Trophoblast cell (in vitro differentiated cells and primary cell): ENCODE measurements at regions not wholly inside any gene's neighbourhood (a gene's known extent, or its start where the extent isn't known, plus 50 kb on each side); places are given as distances from the start of the nearest gene placed in this dataset.

Experiments
- DNase-seq, 2 donors: peaks; one replicate each; pipeline ENCODE4 v3.0.0-alpha.2; 2016
- H2AFZ ChIP-seq: 2 replicates; pipeline ENCODE4 v1.6.1; 2013; ENCODE audit warnings: low read length, moderate library complexity, mild to moderate bottlenecking; ENCODE audit not compliant: insufficient read depth, poor library complexity
- H2AK5ac ChIP-seq: 2 replicates; pipeline ENCODE4 v1.6.1; 2013; ENCODE audit warnings: mild to moderate bottlenecking, low read length
- H2BK120ac ChIP-seq: 2 replicates; pipeline ENCODE4 v1.6.1; 2013; ENCODE audit warnings: low read length, mild to moderate bottlenecking, moderate library complexity; ENCODE audit not compliant: insufficient read depth, poor library complexity
- H2BK12ac ChIP-seq: 2 replicates; pipeline ENCODE4 v1.6.1; 2013; ENCODE audit warnings: mild to moderate bottlenecking, low read length, moderate library complexity
- H2BK5ac ChIP-seq: 2 replicates; pipeline ENCODE4 v1.6.1; 2013; ENCODE audit warnings: low read length, low read depth, moderate library complexity, mild to moderate bottlenecking; ENCODE audit not compliant: poor library complexity
- H3K14ac ChIP-seq: 2 replicates; pipeline ENCODE4 v1.6.1; 2013; ENCODE audit warnings: mild to moderate bottlenecking, low read length
- H3K18ac ChIP-seq: 2 replicates; pipeline ENCODE4 v1.6.1; 2013; ENCODE audit warnings: mild to moderate bottlenecking, low read length
- H3K23ac ChIP-seq: 2 replicates; pipeline ENCODE4 v1.6.1; 2013; ENCODE audit warnings: low read length
- H3K27ac ChIP-seq: 2 replicates; pipeline ENCODE4 v1.5.1; 2013; ENCODE audit warnings: low read depth, mild to moderate bottlenecking, inconsistent platforms, low read length, moderate library complexity
- H3K27me3 ChIP-seq: 2 replicates; pipeline ENCODE4 v1.6.1; 2013; ENCODE audit warnings: inconsistent platforms, mild to moderate bottlenecking, low read length, moderate library complexity; ENCODE audit not compliant: insufficient read depth
- H3K36me3 ChIP-seq, 2 experiments: 1 replicate in 1 of 2; 2 replicates in 1 of 2; pipeline ENCODE4 v1.6.1; 2013; ENCODE audit warnings: low read length in 2 of 2, mild to moderate bottlenecking in 2 of 2, moderate library complexity in 1 of 2; ENCODE audit not compliant: insufficient read depth in 2 of 2, control insufficient read depth in 1 of 2
- H3K4ac ChIP-seq: 2 replicates; pipeline ENCODE4 v1.6.1; 2013; ENCODE audit warnings: low read depth, mild to moderate bottlenecking, low read length, moderate library complexity
- H3K4me1 ChIP-seq, 2 experiments: 1 replicate in 1 of 2; 2 replicates in 1 of 2; pipeline ENCODE4 v1.6.1; 2013; ENCODE audit warnings: low read length in 2 of 2, mild to moderate bottlenecking in 2 of 2, moderate library complexity in 1 of 2; ENCODE audit not compliant: insufficient read depth in 2 of 2, control insufficient read depth in 1 of 2
- H3K4me2 ChIP-seq: 2 replicates; pipeline ENCODE4 v1.6.1; 2013; ENCODE audit warnings: inconsistent platforms, mild to moderate bottlenecking, low read length, moderate library complexity
- H3K4me3 ChIP-seq: 2 replicates; pipeline ENCODE4 v1.5.1; 2013; ENCODE audit warnings: mild to moderate bottlenecking, low read depth, low read length, inconsistent platforms
- H3K79me1 ChIP-seq: one replicate; pipeline ENCODE4 v1.6.1; 2013; ENCODE audit warnings: low read length
- H3K79me2 ChIP-seq: 2 replicates; pipeline ENCODE4 v1.6.1; 2013; ENCODE audit warnings: low read length, mild to moderate bottlenecking; ENCODE audit not compliant: control insufficient read depth, insufficient read depth, poor library complexity
- H3K9ac ChIP-seq: 2 replicates; pipeline ENCODE4 v1.6.1; 2013; ENCODE audit warnings: mild to moderate bottlenecking, low read length
- H3K9me3 ChIP-seq: 2 replicates; pipeline ENCODE4 v1.6.1; 2013; ENCODE audit warnings: low read depth, mild to moderate bottlenecking, control low read depth, inconsistent platforms, low read length; ENCODE audit not compliant: insufficient read depth
- H4K12ac ChIP-seq: 2 replicates; pipeline ENCODE4 v1.6.1; 2013; ENCODE audit warnings: low read depth, mild to moderate bottlenecking, low read length, moderate library complexity
- H4K8ac ChIP-seq: 2 replicates; pipeline ENCODE4 v1.6.1; 2013; ENCODE audit warnings: low read depth, mild to moderate bottlenecking, low read length, moderate library complexity
- H4K91ac ChIP-seq: one replicate; pipeline ENCODE4 v1.6.1; 2013; ENCODE audit warnings: low read depth, mild to moderate bottlenecking, low read length, moderate library complexity
- WGBS: extraction: QIAGEN DNeasy Blood & Tissue Kit; methylation state at CpG from one replicate; pipeline ENCODE4 v1.1.7; 2013; ENCODE audit warnings: missing lambda C conversion rate; ENCODE audit not compliant: insufficient read length, insufficient coverage; ENCODE audit errors: extremely low coverage; 5-methylcytosine and 5-hydroxymethylcytosine counted together

DNA sequence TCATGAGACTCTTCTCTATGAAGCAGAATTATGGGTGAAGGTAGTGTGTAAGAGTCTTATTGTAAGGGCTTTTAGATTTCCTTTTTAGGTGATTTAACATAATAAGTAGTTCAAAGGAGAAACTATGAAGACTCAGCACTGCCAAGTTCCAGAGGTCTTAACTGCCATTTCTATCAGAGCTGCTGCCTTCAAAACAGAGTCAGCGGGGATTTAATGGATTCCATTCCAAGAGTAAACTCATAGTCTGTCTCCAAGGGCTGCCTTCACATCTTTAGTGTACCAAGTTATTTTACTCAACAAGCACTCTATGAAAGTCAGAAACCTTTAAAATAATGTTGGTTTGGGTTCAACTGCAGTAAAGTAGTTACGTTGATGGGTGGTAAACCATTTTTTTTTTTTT is 289.6 kb upstream of the HTR2A start:
- peaks cover 2% of the 10 kb centered on the region for H3K9me3 ChIP-seq
- no CpG with 5 or more reads among the region's 2 CpGs for WGBS
- no peak overlapping the region for H2AK5ac ChIP-seq
- no peak overlapping the region for H3K18ac ChIP-seq
- no peak overlapping the region for H2BK120ac ChIP-seq
- no peak overlapping the region for H3K27ac ChIP-seq
- H3K9ac ChIP-seq = no peak overlapping the region
- no peaks in the 10 kb centered on the region for H3K36me3 ChIP-seq
- H3K27me3 ChIP-seq = no peaks in the 10 kb centered on the region
- H3K4me3 ChIP-seq = no peak overlapping the region
- no peak overlapping the region for H3K23ac ChIP-seq
- no peak overlapping the region for H2BK12ac ChIP-seq
- no peak overlapping the region for H4K8ac ChIP-seq
- no peaks in the 10 kb centered on the region for H3K79me1 ChIP-seq
- H3K4ac ChIP-seq = no peak overlapping the region
- no peak overlapping the region for H2BK5ac ChIP-seq
- DNase-seq = no peak
- H2AFZ ChIP-seq = no peak overlapping the region
- H3K4me2 ChIP-seq = no peak overlapping the region
- H4K91ac ChIP-seq = no peak overlapping the region
- no peaks in the 10 kb centered on the region for H3K4me1 ChIP-seq
- H3K14ac ChIP-seq = no peak overlapping the region
- H3K79me2 ChIP-seq = no peaks in the 10 kb centered on the region
- no peak overlapping the region for H4K12ac ChIP-seq

DNA sequence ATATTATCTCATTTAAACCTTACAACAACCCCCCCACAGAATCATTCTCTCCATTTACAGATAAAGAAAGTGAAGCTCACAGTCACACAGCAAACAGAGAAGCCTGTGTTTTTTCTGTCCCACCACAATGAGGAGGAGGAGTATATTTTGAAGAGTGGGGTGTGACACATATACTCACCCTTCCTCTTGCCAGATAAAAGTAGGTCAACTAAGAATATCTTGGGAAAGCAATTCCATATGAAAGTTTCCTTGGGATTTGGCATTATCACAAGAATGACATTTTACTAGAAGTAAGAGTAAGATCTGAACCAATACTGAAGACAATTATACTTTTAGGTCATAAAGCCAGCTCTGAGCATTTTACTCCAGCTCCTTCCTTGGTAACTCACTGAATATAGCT is 287.5 kb upstream of the HTR2A start:
- Histone ChIP-seq H3K27ac (no peak overlapping the region), H3K79me2 (no peaks in the 10 kb centered on the region), H2BK12ac (no peak overlapping the region), H2AFZ (no peak overlapping the region), H3K36me3 (no peaks in the 10 kb centered on the region), H3K9me3 (no peaks in the 10 kb centered on the region), H3K4me2 (no peak overlapping the region), H2BK5ac (no peak overlapping the region), H3K18ac (no peak overlapping the region), H3K9ac (no peak overlapping the region), H3K4me1 (no peaks in the 10 kb centered on the region), H3K14ac (no peak overlapping the region), H4K91ac (no peak overlapping the region), H2AK5ac (no peak overlapping the region), H3K4ac (no peak overlapping the region), H3K79me1 (no peaks in the 10 kb centered on the region), H4K12ac (no peak overlapping the region), H3K27me3 (no peaks in the 10 kb centered on the region), H3K4me3 (no peak overlapping the region), H2BK120ac (no peak overlapping the region), H4K8ac (no peak overlapping the region), H3K23ac (no peak overlapping the region)
- DNase-seq = no peak

DNA sequence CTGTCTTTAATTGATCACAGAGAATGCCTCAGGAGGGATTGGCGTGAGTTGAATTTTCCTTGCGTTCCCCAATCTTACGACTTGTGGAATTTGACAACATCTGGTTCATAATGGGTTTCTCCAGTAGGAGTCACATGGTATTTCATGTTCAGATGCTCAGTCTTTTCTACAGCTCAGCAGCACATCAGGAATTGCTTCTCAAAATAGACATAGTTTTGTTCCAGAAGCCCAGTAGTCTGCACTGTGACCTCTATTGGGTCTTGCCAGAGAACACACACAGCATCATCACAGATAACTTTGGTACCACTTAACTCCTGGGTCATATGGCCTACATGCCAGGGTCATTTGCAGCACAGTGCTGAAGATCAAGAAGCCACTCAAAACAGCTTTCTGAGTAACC is 282.5 kb upstream of the HTR2A start:
- no peak overlapping the region for H2BK5ac ChIP-seq
- H3K4ac ChIP-seq = no peak overlapping the region
- no peak overlapping the region for H2AFZ ChIP-seq
- no peak overlapping the region for H2BK12ac ChIP-seq
- no peaks in the 10 kb centered on the region for H3K36me3 ChIP-seq
- WGBS = no CpG with 5 or more reads among the region's 3 CpGs
- H3K27me3 ChIP-seq = no peaks in the 10 kb centered on the region
- H3K9ac ChIP-seq = no peak overlapping the region
- H4K91ac ChIP-seq = no peak overlapping the region
- H3K4me1 ChIP-seq = no peaks in the 10 kb centered on the region
- H4K12ac ChIP-seq = no peak overlapping the region
- no peaks in the 10 kb centered on the region for H3K79me2 ChIP-seq
- no peaks in the 10 kb centered on the region for H3K79me1 ChIP-seq
- H3K14ac ChIP-seq = no peak overlapping the region
- no peak overlapping the region for H3K27ac ChIP-seq
- H3K4me2 ChIP-seq = no peak overlapping the region
- no peak overlapping the region for H2AK5ac ChIP-seq
- H3K23ac ChIP-seq = no peak overlapping the region
- no peak overlapping the region for H2BK120ac ChIP-seq
- H3K18ac ChIP-seq = no peak overlapping the region
- no peak overlapping the region for H3K4me3 ChIP-seq
- no peaks in the 10 kb centered on the region for H3K9me3 ChIP-seq
- no peak overlapping the region for H4K8ac ChIP-seq
- DNase-seq = no peak

DNA sequence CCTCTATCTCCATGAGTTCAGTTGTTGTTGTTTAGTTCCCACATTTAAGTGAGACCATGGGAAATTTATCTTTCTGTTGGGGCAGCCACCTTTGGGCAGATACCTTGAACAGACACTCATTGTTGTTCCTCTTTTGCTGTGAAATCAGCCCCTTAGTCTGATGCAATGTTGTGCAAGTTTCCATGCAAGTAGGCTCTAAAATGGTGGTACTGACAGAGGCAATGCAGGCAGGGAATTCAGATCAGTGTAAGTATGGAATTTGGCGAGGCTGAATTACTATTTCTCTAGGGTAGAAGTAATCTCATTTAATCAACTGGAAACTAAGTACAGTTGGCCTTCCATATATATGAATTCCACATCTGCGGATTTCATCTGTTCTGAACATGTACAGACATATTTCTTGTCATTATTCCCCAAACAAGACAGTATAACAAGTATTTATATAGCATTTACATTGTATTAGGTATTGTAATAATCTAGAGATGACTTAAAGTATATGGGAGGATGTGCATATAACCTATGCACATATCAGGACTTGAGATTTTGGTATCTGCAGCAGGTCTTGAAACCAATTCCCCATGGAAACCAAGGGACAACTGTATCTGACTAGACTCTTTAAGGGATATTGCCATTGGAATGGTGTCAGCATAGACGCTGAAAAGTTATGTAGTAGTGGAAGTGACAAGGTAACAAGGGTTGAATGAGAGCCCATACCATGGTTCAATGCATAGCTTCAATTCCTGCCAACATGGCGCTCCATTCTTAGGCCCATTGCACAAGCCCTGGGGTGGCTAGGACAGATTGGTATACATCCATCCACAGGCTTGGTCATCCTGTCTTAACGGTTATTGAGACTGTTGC is 281.5 kb upstream of the HTR2A start:
- peak in 1 of 2 donors; percentile 7 for DNase-seq
- Histone ChIP-seq H3K79me1 (no peaks in the 10 kb centered on the region), H3K14ac (no peak overlapping the region), H3K4me1 (no peaks in the 10 kb centered on the region), H4K91ac (no peak overlapping the region), H4K12ac (no peak overlapping the region), H2AK5ac (no peak overlapping the region), H2BK5ac (no peak overlapping the region), H3K23ac (no peak overlapping the region), H3K9ac (no peak overlapping the region), H3K9me3 (no peaks in the 10 kb centered on the region), H3K4me2 (no peak overlapping the region), H3K4ac (no peak overlapping the region), H3K27ac (no peak overlapping the region), H3K79me2 (no peaks in the 10 kb centered on the region), H3K4me3 (no peak overlapping the region), H3K36me3 (no peaks in the 10 kb centered on the region), H2AFZ (no peak overlapping the region), H3K27me3 (no peaks in the 10 kb centered on the region), H2BK120ac (no peak overlapping the region), H2BK12ac (no peak overlapping the region), H3K18ac (no peak overlapping the region), H4K8ac (no peak overlapping the region)
- no CpG with 5 or more reads among the region's 5 CpGs for WGBS
